Adrenal gland (tissue), 9 donors: ENCODE measurements at regions not wholly inside any gene's neighbourhood (a gene's known extent, or its start where the extent isn't known, plus 50 kb on each side); places are given as distances from the start of the nearest gene placed in this dataset.

Experiments used
- DNase-seq, 7 donors: peaks; one replicate each; pipeline ENCODE4 v3.0.0-alpha.2; 2019 to 2020
- H3K27ac ChIP-seq, 5 donors: fragments of 200-600 bp; sonication (generic) in 4 of 5; 1 replicate in 3 of 5; 2 replicates in 2 of 5; pipeline versions ENCODE4 v1.5.1 to v1.8.0; 2016 to 2020; ENCODE audit warnings: mild to moderate bottlenecking in 1 of 5
- H3K27me3 ChIP-seq: fragments of 200-600 bp; 2 replicates; pipeline ENCODE4 v1.8.0; 2021
- H3K36me3 ChIP-seq, 2 donors: fragments of 200-600 bp; replicated peaks in 1 of 2; 1 replicate in 1 of 2; 2 replicates in 1 of 2; pipeline versions ENCODE4 v1.5.1 to v1.8.0; 2018 to 2022
- H3K4me1 ChIP-seq, 2 donors: fragments of 200-600 bp; replicated peaks in 1 of 2; 1 replicate in 1 of 2; 2 replicates in 1 of 2; pipeline versions ENCODE4 v1.5.1 to v1.8.0; 2018 to 2021
- H3K4me3 ChIP-seq, 4 donors: fragments of 200-600 bp; sonication (generic) in 3 of 4; one replicate each; pipeline ENCODE4 v1.5.1; 2016 to 2018
- H3K9me3 ChIP-seq, 3 donors: fragments of 200-600 bp; sonication (generic) in 1 of 3; replicated peaks in 1 of 3; 1 replicate in 2 of 3; 2 replicates in 1 of 3; pipeline versions ENCODE4 v1.5.1 to v1.8.0; 2016 to 2021
- CTCF ChIP-seq, 6 experiments: fragments of 450-650 bp in 4 of 6; fragments of 200-600 bp in 2 of 6; sonication (generic) in 1 of 6; IDR thresholded peaks; 1 replicate in 5 of 6; 2 replicates in 1 of 6; pipeline versions ENCODE4 v1.5.1 to v1.8.0; 2016 to 2021; ENCODE audit warnings: antibody characterized with exemption in 6 of 6, mild to moderate bottlenecking in 2 of 6, moderate library complexity in 1 of 6
- POLR2A ChIP-seq, 2 donors: fragments of 450-650 bp; IDR thresholded peaks; one replicate each; pipeline ENCODE4 v1.6.1; 2017; ENCODE audit warnings: antibody characterized with exemption in 2 of 2, mild to moderate bottlenecking in 2 of 2, moderate library complexity in 1 of 2
- WGBS, 4 donors: extraction: QIAGEN DNeasy Blood & Tissue Kit in 2 of 4; methylation state at CpG; one replicate each; pipeline versions ENCODE4 v1.1.5 to v1.1.7; 2013 to 2017; 5-methylcytosine and 5-hydroxymethylcytosine counted together
- intact Hi-C, 2 donors: fragments of 100-400 bp; cut with DNase I; formaldehyde crosslinking; loops; one replicate each; pipeline versions ENCODE4 v1.14.1 to v1.15.0; 2022 to 2023
- donor health status: healthy with polysubstance abuse.
- donor health status: Bipolar disorder and iron deficiency.
- donor health status: DM: yes; HTN: yes; CAD: no.
- donor health status: DM: no; HTN: no; CAD: no.
- donor health status: DM: no; HTN: no; CAD: no.

GRCh38 chr4:189850239-189850856 lies 90.3 kb upstream of the FRG1 start:
- TF ChIP-seq POLR2A (IDR thresholded peaks at IDR 0.05): no peak
- TF ChIP-seq CTCF (IDR thresholded peaks at IDR 0.05): no peak
- Histone ChIP-seq H3K27me3 (no peaks in the 10 kb centered on the region), H3K4me3 (no peak overlapping the region), H3K4me1 (no peaks in the 10 kb centered on the region), H3K27ac (no peak overlapping the region), H3K9me3 (no peaks in the 10 kb centered on the region), H3K36me3 (no peaks in the 10 kb centered on the region)
- no peak for DNase-seq
- intact Hi-C loops: no loop called here
- WGBS, 4 donors: 78 to 91% (median 84%) methylated on average over 3 of the region's 3 CpGs

- Histone ChIP-seq H3K9me3 (no peaks in the 10 kb centered on the region), H3K27me3 (no peaks in the 10 kb centered on the region), H3K36me3 (no peaks in the 10 kb centered on the region), H3K4me1 (no peaks in the 10 kb centered on the region), H3K4me3 (no peak overlapping the region), H3K27ac (no peak overlapping the region)
- no peak for DNase-seq
- TF ChIP-seq POLR2A (IDR thresholded peaks at IDR 0.05) (no peak), CTCF (IDR thresholded peaks at IDR 0.05) (no peak)
- WGBS, 4 donors: 68 to 93% (median 76%) methylated on average over 4 of the region's 4 CpGs
- intact Hi-C loops: no loop called here
These were observed 82.2 kb upstream of the FRG1 start for GRCh38 chr4:189858435-189858834.

- Histone ChIP-seq H3K4me1 (no peaks in the 10 kb centered on the region), H3K27me3 (no peaks in the 10 kb centered on the region), H3K27ac (no peak overlapping the region), H3K4me3 (no peak overlapping the region), H3K9me3 (no peaks in the 10 kb centered on the region), H3K36me3 (no peaks in the 10 kb centered on the region)
- TF ChIP-seq POLR2A (IDR thresholded peaks at IDR 0.05) (no peak), CTCF (IDR thresholded peaks at IDR 0.05) (no peak)
- intact Hi-C loops: no loop called here
- no peak for DNase-seq
These were observed 79.6 kb upstream of the FRG1 start for GRCh38 chr4:189861101-189861500.

DNA sequence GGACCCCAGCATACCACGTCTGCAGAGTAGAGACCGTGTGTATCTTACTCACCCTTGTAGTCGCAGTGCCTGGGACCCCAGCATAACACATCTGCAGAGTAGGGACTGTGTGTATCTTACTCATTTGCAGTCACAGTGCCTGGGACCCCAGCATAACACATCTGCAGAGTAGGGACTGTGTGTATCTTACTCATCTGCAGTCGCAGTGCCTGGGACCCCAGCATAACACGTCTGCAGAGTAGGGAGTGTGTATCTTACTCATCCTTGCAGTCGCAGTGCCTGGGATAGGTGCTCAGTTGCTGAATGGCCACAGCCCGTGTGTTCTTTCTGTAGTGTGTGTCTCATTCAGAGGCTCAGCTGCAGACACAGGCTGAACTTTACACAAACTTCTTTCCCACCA lies 71.4 kb upstream of the FRG1 start:
- DNase-seq: no peak
- TF ChIP-seq CTCF (IDR thresholded peaks at IDR 0.05) (no peak), POLR2A (IDR thresholded peaks at IDR 0.05) (no peak)
- 55 to 77% (median 73%) methylated on average over 4 to 6 of the region's 7 CpGs for WGBS, 4 donors
- Histone ChIP-seq H3K27ac (no peak overlapping the region), H3K36me3 (no peaks in the 10 kb centered on the region), H3K4me1 (no peaks in the 10 kb centered on the region), H3K9me3 (no peaks in the 10 kb centered on the region), H3K27me3 (no peaks in the 10 kb centered on the region), H3K4me3 (no peak overlapping the region)
- intact Hi-C loops: no loop called here
